ENCODE measurements at regions not wholly inside any gene's neighbourhood (a gene's known extent, or its start where the extent isn't known, plus 50 kb on each side); places are given as distances from the start of the nearest gene placed in this dataset.

GRCh38 chr11:106321601-106322000, 244.1 kb downstream of the AASDHPPT start:
- Histone ChIP-seq H3K27ac (ENCODE audit: low read depth, low read length) (no peak overlapping the region), H3K36me3 (ENCODE audit: control insufficient read depth, low read length) (no peaks in the 10 kb centered on the region), H3K27me3 (ENCODE audit: control insufficient read depth, low read length) (no peaks in the 10 kb centered on the region), H4K20me1 (ENCODE audit: control insufficient read depth, insufficient read depth, low read depth, low read length) (no peaks in the 10 kb centered on the region), H3K4me3 (ENCODE audit: low read length) (no peak overlapping the region), H3K4me2 (ENCODE audit: low read length) (no peak overlapping the region), H3F3A (ENCODE audit: control insufficient read depth, insufficient read depth) (no peaks in the 10 kb centered on the region), H3K79me2 (ENCODE audit: control insufficient read depth, low read length) (no peaks in the 10 kb centered on the region), H3K4me1 (ENCODE audit: control insufficient read depth, low read length) (no peaks in the 10 kb centered on the region), H3K9me2 (replicated peaks; ENCODE audit: control insufficient read depth, low read length) (no peaks in the 10 kb centered on the region), H3K9me3 (ENCODE audit: control insufficient read depth, insufficient read depth, low read length) (no peaks in the 10 kb centered on the region)
- no peak for TF ChIP-seq EZH2phosphoT487 (IDR thresholded peaks at IDR 0.05; ENCODE audit: borderline replicate concordance, low read length)
- TF ChIP-seq, protein P1, sequence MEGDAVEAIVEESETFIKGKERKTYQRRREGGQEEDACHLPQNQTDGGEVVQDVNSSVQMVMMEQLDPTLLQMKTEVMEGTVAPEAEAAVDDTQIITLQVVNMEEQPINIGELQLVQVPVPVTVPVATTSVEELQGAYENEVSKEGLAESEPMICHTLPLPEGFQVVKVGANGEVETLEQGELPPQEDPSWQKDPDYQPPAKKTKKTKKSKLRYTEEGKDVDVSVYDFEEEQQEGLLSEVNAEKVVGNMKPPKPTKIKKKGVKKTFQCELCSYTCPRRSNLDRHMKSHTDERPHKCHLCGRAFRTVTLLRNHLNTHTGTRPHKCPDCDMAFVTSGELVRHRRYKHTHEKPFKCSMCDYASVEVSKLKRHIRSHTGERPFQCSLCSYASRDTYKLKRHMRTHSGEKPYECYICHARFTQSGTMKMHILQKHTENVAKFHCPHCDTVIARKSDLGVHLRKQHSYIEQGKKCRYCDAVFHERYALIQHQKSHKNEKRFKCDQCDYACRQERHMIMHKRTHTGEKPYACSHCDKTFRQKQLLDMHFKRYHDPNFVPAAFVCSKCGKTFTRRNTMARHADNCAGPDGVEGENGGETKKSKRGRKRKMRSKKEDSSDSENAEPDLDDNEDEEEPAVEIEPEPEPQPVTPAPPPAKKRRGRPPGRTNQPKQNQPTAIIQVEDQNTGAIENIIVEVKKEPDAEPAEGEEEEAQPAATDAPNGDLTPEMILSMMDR (IDR thresholded peaks at IDR 0.05; ENCODE audit: low read depth, low read length, poor library complexity, severe bottlenecking): no peak

- Histone ChIP-seq H4K20me1 (ENCODE audit: control insufficient read depth, insufficient read depth, low read depth, low read length) (no peaks in the 10 kb centered on the region), H3K4me3 (ENCODE audit: low read length) (no peak overlapping the region), H3K79me2 (ENCODE audit: control insufficient read depth, low read length) (no peaks in the 10 kb centered on the region), H3K27me3 (ENCODE audit: control insufficient read depth, low read length) (no peaks in the 10 kb centered on the region), H3K4me1 (ENCODE audit: control insufficient read depth, low read length) (no peaks in the 10 kb centered on the region), H3F3A (ENCODE audit: control insufficient read depth, insufficient read depth) (no peaks in the 10 kb centered on the region), H3K36me3 (ENCODE audit: control insufficient read depth, low read length) (no peaks in the 10 kb centered on the region), H3K9me3 (ENCODE audit: control insufficient read depth, insufficient read depth, low read length) (no peaks in the 10 kb centered on the region), H3K27ac (ENCODE audit: low read depth, low read length) (no peak overlapping the region), H3K9me2 (replicated peaks; ENCODE audit: control insufficient read depth, low read length) (no peaks in the 10 kb centered on the region), H3K4me2 (ENCODE audit: low read length) (no peak overlapping the region)
- TF ChIP-seq, protein P1 (IDR thresholded peaks at IDR 0.05; ENCODE audit: low read depth, low read length, poor library complexity, severe bottlenecking): no peak
- TF ChIP-seq EZH2phosphoT487 (IDR thresholded peaks at IDR 0.05; ENCODE audit: borderline replicate concordance, low read length): no peak
Measured at GRCh38 chr11:106322106-106322505, 244.6 kb downstream of the AASDHPPT start.

DNA sequence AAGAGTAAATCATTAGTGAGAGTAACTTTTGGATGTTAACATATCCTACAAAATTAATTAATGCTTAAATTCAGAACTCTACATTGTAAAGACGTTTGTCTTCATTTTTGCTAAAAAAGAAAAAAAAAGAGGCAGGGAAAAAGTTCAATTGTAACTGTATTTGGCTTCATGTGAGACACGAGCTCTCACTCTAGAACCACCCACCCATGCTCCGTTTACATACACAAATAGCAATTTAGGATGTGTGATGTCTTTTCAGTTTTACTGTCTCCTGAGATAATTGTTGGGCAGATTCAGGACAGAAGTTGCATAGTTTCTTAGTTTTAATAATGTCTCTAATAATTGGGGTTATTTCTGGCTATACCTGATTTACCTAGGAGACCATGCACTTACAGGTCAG, 248.6 kb downstream of the AASDHPPT start:
- H3K27ac ChIP-seq (ENCODE audit: low read depth, low read length): no peak overlapping the region
- no peaks in the 10 kb centered on the region for H3K79me2 ChIP-seq (ENCODE audit: control insufficient read depth, low read length)
- TF ChIP-seq, protein P1 (IDR thresholded peaks at IDR 0.05; ENCODE audit: low read depth, low read length, poor library complexity, severe bottlenecking): no peak
- TF ChIP-seq EZH2phosphoT487 (IDR thresholded peaks at IDR 0.05; ENCODE audit: borderline replicate concordance, low read length): no peak
- no peaks in the 10 kb centered on the region for H3K36me3 ChIP-seq (ENCODE audit: control insufficient read depth, low read length)
- H4K20me1 ChIP-seq (ENCODE audit: control insufficient read depth, insufficient read depth, low read depth, low read length): no peaks in the 10 kb centered on the region
- H3K4me1 ChIP-seq (ENCODE audit: control insufficient read depth, low read length): no peaks in the 10 kb centered on the region
- H3K4me3 ChIP-seq (ENCODE audit: low read length): no peak overlapping the region
- no peaks in the 10 kb centered on the region for H3K27me3 ChIP-seq (ENCODE audit: control insufficient read depth, low read length)
- no peak overlapping the region for H3K4me2 ChIP-seq (ENCODE audit: low read length)
- no peaks in the 10 kb centered on the region for H3K9me2 ChIP-seq (replicated peaks; ENCODE audit: control insufficient read depth, low read length)
- no peaks in the 10 kb centered on the region for H3F3A ChIP-seq (ENCODE audit: control insufficient read depth, insufficient read depth)
- no peaks in the 10 kb centered on the region for H3K9me3 ChIP-seq (ENCODE audit: control insufficient read depth, insufficient read depth, low read length)

DNA sequence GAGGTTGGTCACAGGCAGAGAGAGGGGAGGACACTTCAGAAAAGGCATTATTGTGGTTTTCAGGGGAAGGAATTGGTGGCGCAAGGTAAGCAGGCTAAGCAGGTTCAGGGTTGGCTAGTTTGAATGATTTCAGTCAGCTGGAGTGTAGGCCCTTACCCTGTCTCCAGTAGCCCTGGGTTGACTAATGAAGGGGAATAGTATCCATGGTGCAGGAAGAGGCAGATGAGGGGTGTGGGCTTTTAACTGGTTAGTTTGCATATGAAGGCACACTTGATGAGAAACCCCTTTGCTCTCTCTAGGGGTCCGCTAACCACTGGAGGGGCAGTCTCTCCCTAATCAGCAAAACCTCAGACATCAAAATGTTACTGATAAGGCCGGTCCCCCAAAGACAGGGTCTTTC, 249.7 kb downstream of the AASDHPPT start:
- Histone ChIP-seq H3K36me3 (ENCODE audit: control insufficient read depth, low read length) (no peaks in the 10 kb centered on the region), H3K4me1 (ENCODE audit: control insufficient read depth, low read length) (no peaks in the 10 kb centered on the region), H3K27ac (ENCODE audit: low read depth, low read length) (no peak overlapping the region), H3K27me3 (ENCODE audit: control insufficient read depth, low read length) (no peaks in the 10 kb centered on the region), H3K9me3 (ENCODE audit: control insufficient read depth, insufficient read depth, low read length) (no peaks in the 10 kb centered on the region), H3K4me2 (ENCODE audit: low read length) (no peak overlapping the region), H3F3A (ENCODE audit: control insufficient read depth, insufficient read depth) (no peaks in the 10 kb centered on the region), H3K9me2 (replicated peaks; ENCODE audit: control insufficient read depth, low read length) (no peaks in the 10 kb centered on the region), H4K20me1 (ENCODE audit: control insufficient read depth, insufficient read depth, low read depth, low read length) (no peaks in the 10 kb centered on the region), H3K79me2 (ENCODE audit: control insufficient read depth, low read length) (no peaks in the 10 kb centered on the region), H3K4me3 (ENCODE audit: low read length) (no peak overlapping the region)
- TF ChIP-seq, protein P1 (IDR thresholded peaks at IDR 0.05; ENCODE audit: low read depth, low read length, poor library complexity, severe bottlenecking): no peak
- no peak for TF ChIP-seq EZH2phosphoT487 (IDR thresholded peaks at IDR 0.05; ENCODE audit: borderline replicate concordance, low read length)
